ENCODE measurements at regions not wholly inside any gene's neighbourhood (a gene's known extent, or its start where the extent isn't known, plus 50 kb on each side); places are given as distances from the start of the nearest gene placed in this dataset.

DNA sequence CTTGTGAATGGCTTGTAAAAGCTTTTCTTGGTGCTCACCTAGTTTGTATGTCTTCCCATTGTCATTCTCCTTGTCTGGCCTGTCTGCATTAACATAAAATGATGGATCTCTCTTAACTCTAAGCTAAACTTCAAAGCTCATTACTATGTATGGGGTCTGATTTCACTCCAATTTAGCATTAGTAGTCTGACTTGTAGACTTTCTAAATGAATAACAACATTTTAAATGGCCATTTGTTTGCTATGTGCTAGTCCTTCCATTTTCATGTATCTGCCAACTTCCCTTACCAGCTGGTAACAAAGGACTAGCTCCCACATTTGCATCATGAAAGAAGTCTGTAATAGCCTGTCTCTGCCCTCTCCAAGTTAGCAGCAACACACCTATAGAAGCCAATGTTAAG is 324.2 kb upstream of the RGPD4 start:
- Histone ChIP-seq H3K4me2 (replicated peaks; ENCODE audit: low read depth, low read length, poor library complexity, severe bottlenecking) (no peak overlapping the region), H3K27me3 (replicated peaks in 1 of 4; ENCODE audit: control extremely low read depth in 1 of 4, control insufficient read depth in 3 of 4, insufficient read depth in 4 of 4, low read length in 3 of 4) (no peaks in the 10 kb centered on the region), H3K79me2 (ENCODE audit: control insufficient read depth, insufficient read depth, low read length) (no peaks in the 10 kb centered on the region), H2AFZ (ENCODE audit: insufficient read depth, low read depth, low read length, poor library complexity, severe bottlenecking) (no peak overlapping the region), H3K4me1 (ENCODE audit: control insufficient read depth in 2 of 2, insufficient read depth in 2 of 2, low read length in 2 of 2) (no peaks in the 10 kb centered on the region), H3K4me3 (ENCODE audit: control extremely low read depth in 1 of 5, extremely low read depth in 1 of 5, insufficient read depth in 1 of 5, low read depth in 2 of 5, low read length in 4 of 5) (no peak overlapping the region), H3K27ac (ENCODE audit: low read length in 2 of 2) (no peak overlapping the region), H3K9me3 (ENCODE audit: control extremely low read depth in 1 of 3, control insufficient read depth in 2 of 3, insufficient read depth in 1 of 3, low read length in 2 of 3) (no peaks in the 10 kb centered on the region), H3K36me3 (replicated peaks in 1 of 2; ENCODE audit: control extremely low read depth in 1 of 2, control insufficient read depth in 1 of 2, extremely low read depth in 1 of 2, insufficient read depth in 2 of 2, low read length in 1 of 2) (no peaks in the 10 kb centered on the region), H4K20me1 (ENCODE audit: control insufficient read depth, insufficient read depth, low read length, poor library complexity, severe bottlenecking) (no peaks in the 10 kb centered on the region), H3K9ac (ENCODE audit: low read length) (no peak overlapping the region)
- Mint-ChIP-seq H3K4me1 (no peaks in the 10 kb centered on the region), H3K27me3 (no peaks in the 10 kb centered on the region), H3K27ac (no peak overlapping the region), H3K4me3 (no peak overlapping the region), H3K9me3 (ENCODE audit: insufficient read depth) (no peaks in the 10 kb centered on the region)
- no peak for DNase-seq
- ATAC-seq (ENCODE audit: low read depth), result no peak
- intact Hi-C loops (cut with micrococcal nuclease), result no loop called here
- CTCF ChIA-PET, result no interaction called here
- TF ChIP-seq, protein P1, sequence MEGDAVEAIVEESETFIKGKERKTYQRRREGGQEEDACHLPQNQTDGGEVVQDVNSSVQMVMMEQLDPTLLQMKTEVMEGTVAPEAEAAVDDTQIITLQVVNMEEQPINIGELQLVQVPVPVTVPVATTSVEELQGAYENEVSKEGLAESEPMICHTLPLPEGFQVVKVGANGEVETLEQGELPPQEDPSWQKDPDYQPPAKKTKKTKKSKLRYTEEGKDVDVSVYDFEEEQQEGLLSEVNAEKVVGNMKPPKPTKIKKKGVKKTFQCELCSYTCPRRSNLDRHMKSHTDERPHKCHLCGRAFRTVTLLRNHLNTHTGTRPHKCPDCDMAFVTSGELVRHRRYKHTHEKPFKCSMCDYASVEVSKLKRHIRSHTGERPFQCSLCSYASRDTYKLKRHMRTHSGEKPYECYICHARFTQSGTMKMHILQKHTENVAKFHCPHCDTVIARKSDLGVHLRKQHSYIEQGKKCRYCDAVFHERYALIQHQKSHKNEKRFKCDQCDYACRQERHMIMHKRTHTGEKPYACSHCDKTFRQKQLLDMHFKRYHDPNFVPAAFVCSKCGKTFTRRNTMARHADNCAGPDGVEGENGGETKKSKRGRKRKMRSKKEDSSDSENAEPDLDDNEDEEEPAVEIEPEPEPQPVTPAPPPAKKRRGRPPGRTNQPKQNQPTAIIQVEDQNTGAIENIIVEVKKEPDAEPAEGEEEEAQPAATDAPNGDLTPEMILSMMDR (IDR thresholded peaks at IDR 0.05), result no peak
- no peak for TF ChIP-seq EZH2 (IDR thresholded peaks at IDR 0.05; ENCODE audit: borderline replicate concordance, insufficient read depth, low read depth, low read length, poor library complexity, severe bottlenecking)
- POLR2A ChIA-PET, result no interaction called here

DNA sequence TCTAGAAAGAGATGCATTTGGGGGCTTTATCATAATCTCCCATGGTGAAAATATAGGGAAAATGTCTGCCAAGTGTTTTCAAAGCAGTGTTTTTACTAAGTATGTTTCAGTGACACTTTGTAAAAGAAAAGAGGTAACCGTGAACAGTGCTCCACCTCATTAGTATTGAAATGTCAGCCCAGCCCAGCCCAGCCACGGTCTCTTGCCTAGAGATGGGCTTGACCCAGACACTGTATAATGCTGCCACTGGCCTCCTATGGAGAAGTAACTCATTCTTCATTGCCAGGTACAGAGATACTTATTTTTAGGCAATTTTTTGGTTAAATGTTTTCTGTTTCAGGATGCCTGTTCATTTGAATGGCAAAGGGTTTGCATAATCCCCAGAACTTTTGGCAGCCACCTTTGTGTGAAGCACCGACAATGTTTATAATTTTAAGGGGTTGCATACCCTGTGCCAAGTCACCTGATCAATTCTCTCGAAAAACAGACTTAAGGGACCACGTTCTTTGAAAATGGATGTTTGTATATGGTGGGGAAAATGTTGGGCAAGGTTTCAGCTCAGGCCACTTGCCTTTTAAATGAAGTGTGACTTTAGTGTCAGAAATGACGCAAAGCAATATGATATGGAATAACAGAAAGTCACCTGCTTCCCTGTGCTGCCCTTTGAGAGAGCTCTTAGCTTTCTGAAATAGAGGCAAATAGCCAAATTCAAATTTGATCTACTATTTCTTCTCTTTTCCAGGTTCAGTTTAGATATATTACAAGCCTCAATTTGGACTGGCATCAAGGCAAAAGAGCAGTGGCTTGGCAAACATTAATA is 314.5 kb upstream of the RGPD4 start:
- Histone ChIP-seq H3K36me3 (replicated peaks in 1 of 2; ENCODE audit: control extremely low read depth in 1 of 2, control insufficient read depth in 1 of 2, extremely low read depth in 1 of 2, insufficient read depth in 2 of 2, low read length in 1 of 2) (no peaks in the 10 kb centered on the region), H3K4me1 (ENCODE audit: control insufficient read depth in 2 of 2, insufficient read depth in 2 of 2, low read length in 2 of 2) (no peaks in the 10 kb centered on the region), H4K20me1 (ENCODE audit: control insufficient read depth, insufficient read depth, low read length, poor library complexity, severe bottlenecking) (no peaks in the 10 kb centered on the region), H3K27me3 (replicated peaks in 1 of 4; ENCODE audit: control extremely low read depth in 1 of 4, control insufficient read depth in 3 of 4, insufficient read depth in 4 of 4, low read length in 3 of 4) (no peaks in the 10 kb centered on the region), H3K9ac (ENCODE audit: low read length) (no peak overlapping the region), H3K27ac (ENCODE audit: low read length in 2 of 2) (no peak overlapping the region), H3K79me2 (ENCODE audit: control insufficient read depth, insufficient read depth, low read length) (no peaks in the 10 kb centered on the region), H3K9me3 (ENCODE audit: control extremely low read depth in 1 of 3, control insufficient read depth in 2 of 3, insufficient read depth in 1 of 3, low read length in 2 of 3) (peaks cover 0 to 11% (median 0%) of the 10 kb centered on the region in 3 donors), H3K4me2 (replicated peaks; ENCODE audit: low read depth, low read length, poor library complexity, severe bottlenecking) (no peak overlapping the region), H2AFZ (ENCODE audit: insufficient read depth, low read depth, low read length, poor library complexity, severe bottlenecking) (no peak overlapping the region), H3K4me3 (ENCODE audit: control extremely low read depth in 1 of 5, extremely low read depth in 1 of 5, insufficient read depth in 1 of 5, low read depth in 2 of 5, low read length in 4 of 5) (no peak overlapping the region)
- intact Hi-C loops (cut with micrococcal nuclease), result no loop called here
- ATAC-seq (ENCODE audit: low read depth) (no peak), DNase-seq (no peak)
- ChIA-PET POLR2A (no interaction called here), CTCF (no interaction called here)
- TF ChIP-seq, protein P1 (IDR thresholded peaks at IDR 0.05), result no peak
- TF ChIP-seq EZH2 (IDR thresholded peaks at IDR 0.05; ENCODE audit: borderline replicate concordance, insufficient read depth, low read depth, low read length, poor library complexity, severe bottlenecking), result no peak
- H3K9me3 Mint-ChIP-seq (ENCODE audit: insufficient read depth), result peaks cover 4% of the 10 kb centered on the region
- no peaks in the 10 kb centered on the region for H3K4me1 Mint-ChIP-seq
- WGBS (ENCODE audit: insufficient coverage), result 86% methylated on average over 6 of the region's 6 CpGs
- no peaks in the 10 kb centered on the region for H3K27me3 Mint-ChIP-seq
- no peak overlapping the region for H3K27ac Mint-ChIP-seq
- no peak overlapping the region for H3K4me3 Mint-ChIP-seq

All from B cell (primary cell).